ENCODE measurements at regions not wholly inside any gene's neighbourhood (a gene's known extent, or its start where the extent isn't known, plus 50 kb on each side); places are given as distances from the start of the nearest gene placed in this dataset.
"Not testable (repeated sequence)": the region's sequence is repeated elsewhere in the genome, so short reads cannot be mapped to it uniquely, and the experiment has no call there.

DNA sequence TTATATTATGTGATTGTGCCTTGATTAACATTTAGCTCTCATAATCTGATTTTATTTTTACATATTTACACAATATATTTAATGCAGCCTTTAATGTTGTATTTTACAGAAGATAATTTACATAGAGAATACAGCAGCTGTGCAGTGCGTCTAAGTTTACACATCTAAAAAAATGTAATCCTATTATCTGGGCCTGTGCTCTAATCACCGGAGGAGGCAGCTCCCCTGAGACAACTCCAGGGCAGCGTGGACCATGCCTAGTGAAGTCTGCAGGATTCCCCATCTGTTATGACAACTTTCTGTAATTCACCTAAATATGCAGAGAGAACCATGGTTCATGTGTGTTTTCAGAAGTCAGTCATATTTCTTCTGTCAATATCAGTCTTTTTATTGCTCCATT lies 1149.3 kb downstream of the TMEM121 start:
- H3K27me3 ChIP-seq (ENCODE audit: low read depth); H3K9me3 ChIP-seq; H3K4me3 ChIP-seq; H3K36me3 ChIP-seq (replicated peaks); H3K4me1 ChIP-seq; DNase-seq (ENCODE audit: low spot score in 2 of 2): not testable (repeated sequence)
- in situ Hi-C loops (cut with MboI; ENCODE audit: low sequenced_read_pairs): loop anchor here (5.0 kb wide), 1 partner anchor 78 kb away; no protein-coding TSS in a partner anchor

GRCh38 chr14:106679776-106680175 lies 1153.4 kb downstream of the TMEM121 start:
- in situ Hi-C loops (cut with MboI; ENCODE audit: low sequenced_read_pairs): loop anchor here (5.0 kb wide), 1 partner anchor 82 kb away; no protein-coding TSS in a partner anchor
- H3K4me3 ChIP-seq: no peak overlapping the region
- no peaks in the 10 kb centered on the region for H3K9me3 ChIP-seq
- H3K27me3 ChIP-seq (ENCODE audit: low read depth): no peaks in the 10 kb centered on the region
- H3K4me1 ChIP-seq: no peaks in the 10 kb centered on the region
- no peaks in the 10 kb centered on the region for H3K36me3 ChIP-seq (replicated peaks)
- no peak for DNase-seq (ENCODE audit: low spot score in 2 of 2)

DNA sequence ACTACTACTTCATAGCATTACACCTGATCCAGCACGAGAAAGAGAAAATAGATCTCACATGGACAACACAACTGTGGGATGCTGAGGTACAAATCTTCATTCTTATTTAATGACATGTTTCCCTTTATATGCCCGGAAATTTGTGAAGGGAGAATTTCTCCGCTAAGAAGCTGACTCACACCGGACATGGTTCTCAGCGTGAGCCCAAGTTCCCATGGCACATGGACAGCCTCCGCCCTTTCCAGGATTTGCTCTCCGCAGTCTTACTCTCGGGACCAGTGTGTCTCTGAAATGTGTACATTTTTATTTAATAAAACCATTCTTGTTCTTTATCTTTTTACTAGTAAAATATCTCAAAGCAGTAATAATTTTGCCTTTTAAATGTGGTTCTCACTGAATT lies 1154.8 kb downstream of the TMEM121 start:
- Histone ChIP-seq H3K36me3 (replicated peaks) (no peaks in the 10 kb centered on the region), H3K4me1 (no peaks in the 10 kb centered on the region), H3K4me3 (no peak overlapping the region), H3K9me3 (no peaks in the 10 kb centered on the region), H3K27me3 (ENCODE audit: low read depth) (no peaks in the 10 kb centered on the region)
- in situ Hi-C loops (cut with MboI; ENCODE audit: low sequenced_read_pairs): no loop called here
- no peak for DNase-seq (ENCODE audit: low spot score in 2 of 2)

GRCh38 chr14:106681568-106681967 lies 1155.2 kb downstream of the TMEM121 start:
- no peaks in the 10 kb centered on the region for H3K27me3 ChIP-seq (ENCODE audit: low read depth)
- H3K4me1 ChIP-seq: no peaks in the 10 kb centered on the region
- no peaks in the 10 kb centered on the region for H3K9me3 ChIP-seq
- no peaks in the 10 kb centered on the region for H3K36me3 ChIP-seq (replicated peaks)
- no peak for DNase-seq (ENCODE audit: low spot score in 2 of 2)
- in situ Hi-C loops (cut with MboI; ENCODE audit: low sequenced_read_pairs): no loop called here
- H3K4me3 ChIP-seq: no peak overlapping the region

- DNase-seq (ENCODE audit: low spot score in 2 of 2): no peak
- no peak overlapping the region for H3K4me3 ChIP-seq
- no peaks in the 10 kb centered on the region for H3K4me1 ChIP-seq
- no peaks in the 10 kb centered on the region for H3K9me3 ChIP-seq
- H3K27me3 ChIP-seq (ENCODE audit: low read depth): no peaks in the 10 kb centered on the region
- in situ Hi-C loops (cut with MboI; ENCODE audit: low sequenced_read_pairs): no loop called here
- H3K36me3 ChIP-seq (replicated peaks): no peaks in the 10 kb centered on the region
These were observed 1157.2 kb downstream of the TMEM121 start for GRCh38 chr14:106683631-106684030.

DNA sequence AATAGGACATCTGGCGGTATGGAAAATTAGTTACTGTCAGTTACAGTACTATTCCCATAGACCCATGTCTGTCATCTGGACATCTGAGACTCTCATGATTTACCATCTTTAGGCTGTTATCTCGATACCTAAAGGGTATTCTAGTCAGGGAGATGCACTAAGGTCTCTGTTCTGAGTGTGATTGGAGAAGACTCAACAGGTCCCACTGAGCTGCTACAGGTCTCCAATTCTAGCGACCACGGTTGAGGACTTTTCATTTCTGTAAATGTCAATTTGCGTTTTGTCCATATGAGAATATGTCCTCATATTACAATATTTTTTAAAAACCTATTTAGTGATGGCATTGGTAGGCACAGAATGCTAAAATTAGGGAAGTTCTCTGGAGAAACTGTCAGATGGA lies 1160.2 kb downstream of the TMEM121 start:
- H3K9me3 ChIP-seq: no peaks in the 10 kb centered on the region
- no peak overlapping the region for H3K4me3 ChIP-seq
- no peaks in the 10 kb centered on the region for H3K36me3 ChIP-seq (replicated peaks)
- no peaks in the 10 kb centered on the region for H3K27me3 ChIP-seq (ENCODE audit: low read depth)
- DNase-seq (ENCODE audit: low spot score in 2 of 2): no peak
- H3K4me1 ChIP-seq: no peaks in the 10 kb centered on the region
- in situ Hi-C loops (cut with MboI; ENCODE audit: low sequenced_read_pairs): no loop called here

- no peaks in the 10 kb centered on the region for H3K9me3 ChIP-seq
- in situ Hi-C loops (cut with MboI; ENCODE audit: low sequenced_read_pairs): no loop called here
- no peak for DNase-seq (ENCODE audit: low spot score in 2 of 2)
- H3K4me1 ChIP-seq: no peaks in the 10 kb centered on the region
- no peaks in the 10 kb centered on the region for H3K36me3 ChIP-seq (replicated peaks)
- no peak overlapping the region for H3K4me3 ChIP-seq
- H3K27me3 ChIP-seq (ENCODE audit: low read depth): no peaks in the 10 kb centered on the region
These were observed 1164.0 kb downstream of the TMEM121 start for GRCh38 chr14:106690333-106690891.

DNA sequence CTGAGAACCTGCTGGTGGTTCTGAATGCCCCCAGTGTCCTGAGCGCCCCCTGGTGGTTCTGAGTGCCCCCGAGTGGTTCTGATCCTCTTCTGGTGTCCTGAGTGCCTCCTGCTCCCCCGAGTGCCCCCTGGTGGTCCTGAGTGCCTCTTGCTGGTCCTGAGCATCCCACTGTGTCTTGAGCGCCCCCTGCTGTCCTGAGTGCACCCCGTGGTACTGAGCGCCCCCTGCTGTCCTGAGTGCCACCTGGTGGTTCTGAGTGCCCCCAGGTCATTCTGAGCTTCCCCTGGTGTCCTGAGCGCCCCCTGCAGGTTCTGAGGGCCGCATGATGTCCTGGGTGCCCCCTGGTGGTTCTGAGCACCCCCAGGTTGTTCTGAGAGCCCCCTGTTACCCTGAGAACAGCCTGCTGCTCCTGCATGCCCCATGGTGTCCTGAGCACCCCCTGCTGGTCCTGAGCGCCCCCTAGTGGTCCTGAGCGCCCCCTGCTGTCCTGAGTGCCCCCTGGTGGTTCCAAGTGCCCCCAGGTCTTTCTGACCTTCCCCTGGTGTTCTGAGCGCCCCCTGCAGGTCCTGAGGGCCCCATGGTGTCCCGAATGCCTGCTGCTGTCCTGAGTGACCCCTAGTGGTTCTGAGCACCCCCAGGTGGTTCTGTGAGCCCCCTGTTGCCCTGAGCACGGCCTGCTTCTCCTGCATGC lies 1165.4 kb downstream of the TMEM121 start:
- Histone ChIP-seq H3K4me3 (no peak overlapping the region), H3K27me3 (ENCODE audit: low read depth) (no peaks in the 10 kb centered on the region), H3K9me3 (no peaks in the 10 kb centered on the region), H3K4me1 (no peaks in the 10 kb centered on the region), H3K36me3 (replicated peaks) (no peaks in the 10 kb centered on the region)
- in situ Hi-C loops (cut with MboI; ENCODE audit: low sequenced_read_pairs): no loop called here
- DNase-seq (ENCODE audit: low spot score in 2 of 2): peak in 1 of 2 experiments; percentile 42

GRCh38 chr14:106694638-106695393 lies 1168.4 kb downstream of the TMEM121 start:
- no peak overlapping the region for H3K4me3 ChIP-seq
- in situ Hi-C loops (cut with MboI; ENCODE audit: low sequenced_read_pairs): no loop called here
- H3K36me3 ChIP-seq (replicated peaks): no peaks in the 10 kb centered on the region
- peak in 1 of 2 experiments; percentile 17 for DNase-seq (ENCODE audit: low spot score in 2 of 2)
- no peaks in the 10 kb centered on the region for H3K27me3 ChIP-seq (ENCODE audit: low read depth)
- H3K4me1 ChIP-seq: no peaks in the 10 kb centered on the region
- no peaks in the 10 kb centered on the region for H3K9me3 ChIP-seq

- H3K9me3 ChIP-seq; H3K36me3 ChIP-seq (replicated peaks); H3K4me1 ChIP-seq; in situ Hi-C loops (cut with MboI; ENCODE audit: low sequenced_read_pairs); H3K27me3 ChIP-seq (ENCODE audit: low read depth); DNase-seq (ENCODE audit: low spot score in 2 of 2); H3K4me3 ChIP-seq: not testable (repeated sequence)
These were observed 1172.4 kb downstream of the TMEM121 start for GRCh38 chr14:106698620-106699267.

DNA sequence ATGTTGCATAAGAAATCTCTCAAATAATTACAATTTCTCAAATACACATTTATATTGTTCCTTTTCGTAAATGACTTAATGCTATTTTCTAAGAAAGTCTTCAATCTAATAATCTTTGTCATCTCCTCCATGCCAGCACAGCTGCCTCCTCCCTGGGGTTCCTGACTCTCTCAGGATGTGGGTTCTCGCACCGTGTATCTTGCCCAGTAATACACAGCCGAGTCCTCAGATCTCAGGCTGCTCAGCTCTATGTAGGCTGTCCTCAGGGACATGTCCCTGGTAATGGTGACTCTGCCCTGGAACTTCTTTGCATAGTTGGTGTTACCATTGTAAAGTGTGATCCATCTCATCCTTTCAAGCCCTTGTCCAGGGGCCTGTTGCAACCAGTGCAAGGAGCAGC lies 1177.3 kb downstream of the TMEM121 start:
- in situ Hi-C loops (cut with MboI; ENCODE audit: low sequenced_read_pairs); H3K4me1 ChIP-seq: not testable (repeated sequence)

GRCh38 chr14:106706488-106706887 lies 1180.1 kb downstream of the TMEM121 start:
- H3K4me1 ChIP-seq; H3K9me3 ChIP-seq; in situ Hi-C loops (cut with MboI; ENCODE audit: low sequenced_read_pairs); H3K4me3 ChIP-seq; DNase-seq (ENCODE audit: low spot score in 2 of 2); H3K27me3 ChIP-seq (ENCODE audit: low read depth); H3K36me3 ChIP-seq (replicated peaks): not testable (repeated sequence)

More for the DNA sequence above, 1177.3 kb downstream of the TMEM121 start:
- not testable (repeated sequence) for H3K9me3 ChIP-seq; H3K4me3 ChIP-seq; H3K27me3 ChIP-seq (ENCODE audit: low read depth); DNase-seq (ENCODE audit: low spot score in 2 of 2); H3K36me3 ChIP-seq (replicated peaks)

GRCh38 chr14:106710187-106710586 lies 1183.8 kb downstream of the TMEM121 start:
- H3K9me3 ChIP-seq; DNase-seq (ENCODE audit: low spot score in 2 of 2): not testable (repeated sequence)

DNA sequence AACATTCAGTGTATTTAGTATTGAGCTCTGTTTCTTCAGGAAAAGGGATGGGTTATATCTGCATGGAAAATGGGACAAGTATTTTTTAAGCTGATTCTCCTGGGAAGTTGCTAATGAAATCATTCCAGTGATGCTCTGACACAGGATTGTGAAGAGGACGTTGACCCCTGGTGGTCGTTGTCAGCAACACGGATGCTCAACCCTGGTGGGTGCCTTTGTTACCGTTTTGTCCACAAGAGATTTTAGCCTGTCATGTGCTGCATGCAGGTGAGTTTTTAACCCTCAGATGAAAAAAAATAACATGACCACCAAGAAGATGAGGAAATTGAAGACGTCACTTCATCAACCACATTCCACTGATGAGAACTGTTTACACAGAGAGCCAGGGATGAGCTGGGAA lies 1186.1 kb downstream of the TMEM121 start:
- in situ Hi-C loops (cut with MboI; ENCODE audit: low sequenced_read_pairs); H3K27me3 ChIP-seq (ENCODE audit: low read depth); H3K4me1 ChIP-seq; DNase-seq (ENCODE audit: low spot score in 2 of 2); H3K9me3 ChIP-seq; H3K4me3 ChIP-seq; H3K36me3 ChIP-seq (replicated peaks): not testable (repeated sequence)

More at GRCh38 chr14:106710187-106710586, 1183.8 kb downstream of the TMEM121 start:
- H3K27me3 ChIP-seq (ENCODE audit: low read depth); H3K4me1 ChIP-seq; in situ Hi-C loops (cut with MboI; ENCODE audit: low sequenced_read_pairs); H3K36me3 ChIP-seq (replicated peaks); H3K4me3 ChIP-seq: not testable (repeated sequence)

Data from HAP-1 (cell line).